ENCODE measurements at regions not wholly inside any gene's neighbourhood (a gene's known extent, or its start where the extent isn't known, plus 50 kb on each side); places are given as distances from the start of the nearest gene placed in this dataset.

DNA sequence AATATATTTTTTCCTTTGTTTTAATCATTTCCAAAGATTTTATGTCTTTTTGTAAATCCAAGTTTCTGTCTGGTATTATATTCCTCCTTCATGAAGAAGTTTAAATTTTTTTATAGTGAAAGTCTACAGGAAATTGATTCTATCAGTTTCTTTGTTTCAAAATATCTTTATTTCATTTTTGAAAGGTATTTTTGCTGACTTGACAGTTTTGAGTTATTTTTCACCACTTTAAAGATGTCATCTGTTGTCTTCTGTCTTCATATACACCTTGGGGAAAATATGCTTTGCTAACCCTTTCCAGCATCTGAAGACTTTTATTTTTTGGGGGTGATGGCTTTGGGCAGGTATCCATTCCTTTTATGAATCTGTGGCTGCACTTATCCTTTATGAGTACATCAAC lies 164.4 kb upstream of the EPHA5 start:
- DNase-seq, result no peak

DNA sequence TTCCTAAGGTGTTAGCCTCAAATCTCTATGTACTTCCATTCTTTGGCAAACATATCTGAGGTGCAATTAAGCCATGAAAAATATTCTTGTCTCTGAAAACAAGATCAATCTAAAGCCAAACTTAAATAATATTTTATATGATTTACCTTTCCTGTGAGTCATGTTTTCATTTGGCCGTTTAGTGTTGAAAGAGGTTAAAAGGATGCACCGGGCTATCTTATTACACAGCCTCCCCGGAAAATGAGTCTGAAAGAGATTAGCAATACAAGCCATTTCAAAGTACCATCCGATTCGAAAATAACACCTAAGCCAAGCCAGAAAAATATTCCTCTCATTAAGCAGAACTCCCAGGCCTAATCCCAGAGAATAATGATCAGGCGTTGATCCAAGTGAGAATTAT lies 161.5 kb upstream of the EPHA5 start:
- no peak for DNase-seq

DNA sequence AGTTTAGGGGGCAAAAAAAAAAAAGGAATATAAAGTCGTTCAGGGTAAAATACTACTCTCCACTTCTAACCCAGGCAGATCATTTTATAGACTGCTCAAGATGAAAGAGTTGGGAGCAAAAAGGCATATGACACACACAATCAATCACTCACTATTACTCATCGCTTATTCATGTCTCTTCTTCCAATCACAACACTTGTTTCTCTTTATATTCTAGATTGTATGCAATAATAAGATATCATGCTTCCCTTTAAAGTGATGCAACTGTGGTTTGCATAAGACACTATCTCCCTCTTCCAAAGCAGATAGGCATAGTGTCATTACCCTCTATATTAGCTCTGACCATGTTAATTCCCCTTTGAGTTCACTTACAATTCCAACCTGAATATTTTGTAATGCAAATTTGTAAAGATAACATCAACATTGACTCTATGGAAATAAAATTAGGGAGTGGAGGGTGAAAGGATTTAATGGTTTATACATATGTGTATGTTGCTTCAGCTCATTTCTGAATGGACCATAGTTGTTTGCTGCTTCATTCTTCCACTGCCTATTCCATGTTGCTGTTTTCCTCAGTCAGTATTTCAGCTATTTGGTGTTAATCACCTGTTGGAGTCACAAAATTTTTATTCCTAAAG lies 154.9 kb upstream of the EPHA5 start:
- no peak for DNase-seq

DNA sequence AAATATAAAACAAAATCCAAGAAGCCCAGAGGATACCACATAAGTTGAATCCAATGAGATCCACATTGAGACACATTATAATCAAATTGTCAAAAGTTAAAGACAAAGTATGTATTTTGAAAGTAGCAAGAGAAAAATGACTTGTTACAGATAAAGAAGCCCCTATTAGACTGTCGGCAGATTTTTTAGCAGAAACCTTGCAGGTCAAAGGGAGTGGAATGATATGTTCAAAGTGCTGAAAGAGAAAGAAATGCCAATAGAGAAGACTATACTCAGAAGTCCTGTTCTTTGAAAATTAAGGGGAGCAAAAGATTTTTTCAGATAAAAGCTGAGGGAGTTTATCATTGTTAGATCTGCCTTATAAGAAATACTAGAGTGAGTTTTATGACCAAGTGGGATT lies 148.9 kb upstream of the EPHA5 start:
- no peak for DNase-seq

DNA sequence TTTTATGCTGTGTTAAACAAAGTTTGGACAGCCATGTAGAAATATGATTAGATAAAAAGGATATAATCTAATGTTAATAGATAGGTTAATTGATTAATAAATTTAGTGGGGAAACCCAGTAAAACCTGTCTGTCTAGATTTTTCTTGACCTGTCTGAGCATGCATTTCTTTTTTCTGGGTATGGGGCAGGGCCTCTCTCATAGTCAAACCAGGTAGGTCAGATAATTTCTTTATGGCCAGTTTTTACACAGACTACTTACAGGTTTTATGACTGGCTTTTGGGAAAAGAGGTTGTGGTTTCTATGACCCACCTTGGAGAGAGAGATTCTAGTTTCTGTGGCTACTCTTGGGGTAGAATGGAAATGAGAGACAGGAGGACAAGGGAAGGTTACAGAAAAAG lies 135.6 kb upstream of the EPHA5 start:
- no peak for DNase-seq

DNA sequence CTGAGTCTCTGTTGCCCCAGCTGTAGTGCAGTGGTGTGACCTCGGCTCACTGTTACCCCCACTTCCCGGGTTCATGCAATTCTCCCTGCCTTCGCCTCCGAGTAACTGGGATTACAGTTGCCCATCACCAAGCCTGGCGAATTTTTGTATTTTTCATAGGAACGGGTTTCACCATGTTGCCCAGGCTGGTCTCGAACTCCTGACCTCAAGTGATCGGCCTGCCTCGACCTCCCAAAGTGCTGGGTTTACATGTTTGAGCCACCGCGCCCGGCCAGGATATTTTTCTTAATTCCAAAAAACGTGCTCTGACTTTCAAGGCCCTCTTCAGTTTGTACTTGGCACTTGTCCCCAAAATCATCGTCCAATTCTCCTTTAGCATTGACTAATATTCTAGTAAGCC lies 129.2 kb upstream of the EPHA5 start:
- DNase-seq, result no peak

DNA sequence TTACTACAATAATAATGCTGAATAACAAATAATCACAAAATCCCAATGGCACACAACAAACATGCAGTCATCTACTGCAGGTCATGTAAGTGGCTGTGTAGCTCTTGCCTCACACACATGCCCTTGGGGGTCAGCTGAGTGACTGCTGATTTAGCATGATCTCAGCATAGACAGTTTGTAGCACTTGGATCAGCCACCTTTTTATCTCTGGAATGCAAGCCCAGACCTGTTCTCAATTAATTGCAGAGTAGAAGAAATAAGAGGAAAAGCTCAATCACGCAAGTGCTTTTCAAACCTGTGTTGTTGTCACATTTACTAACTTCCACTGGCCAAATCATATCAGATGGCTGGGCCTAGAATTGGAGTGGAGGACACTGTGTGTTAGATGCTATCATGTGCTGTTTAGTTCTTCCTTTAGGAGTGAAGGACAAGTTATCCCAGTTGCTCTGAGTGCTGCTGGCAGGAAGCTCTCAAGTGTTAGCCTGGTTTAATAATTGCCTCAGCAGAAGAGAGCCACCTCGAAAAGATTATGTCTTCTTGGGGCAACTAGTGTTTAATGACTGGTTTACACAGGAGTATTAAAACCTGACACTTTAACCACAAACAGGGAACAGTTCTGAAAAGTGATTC lies 128.3 kb upstream of the EPHA5 start:
- no peak for DNase-seq

DNA sequence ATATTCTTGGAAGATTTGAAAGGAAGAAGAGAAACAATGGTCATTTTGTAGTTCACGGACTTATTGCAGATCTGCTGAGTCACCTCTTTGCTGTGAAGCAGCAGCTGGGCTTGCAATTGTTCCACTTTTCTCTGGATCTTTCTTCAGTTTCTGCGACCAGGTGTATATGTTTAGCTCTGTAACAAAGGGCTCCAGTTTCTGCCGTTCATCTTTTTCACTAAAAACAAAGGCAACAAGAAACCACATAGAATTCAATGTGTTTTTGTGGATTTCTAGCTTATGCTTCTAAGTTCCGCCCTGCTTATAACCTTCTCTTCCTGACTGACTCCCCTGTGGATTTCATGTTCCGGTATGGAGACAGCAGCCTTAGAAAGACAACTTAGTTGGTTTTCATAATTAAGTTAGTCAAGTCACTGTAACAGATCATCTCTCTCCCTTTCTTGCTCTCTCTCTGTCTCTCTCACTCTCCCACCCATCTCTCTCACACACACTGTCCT lies 121.6 kb upstream of the EPHA5 start:
- no peak for DNase-seq

DNA sequence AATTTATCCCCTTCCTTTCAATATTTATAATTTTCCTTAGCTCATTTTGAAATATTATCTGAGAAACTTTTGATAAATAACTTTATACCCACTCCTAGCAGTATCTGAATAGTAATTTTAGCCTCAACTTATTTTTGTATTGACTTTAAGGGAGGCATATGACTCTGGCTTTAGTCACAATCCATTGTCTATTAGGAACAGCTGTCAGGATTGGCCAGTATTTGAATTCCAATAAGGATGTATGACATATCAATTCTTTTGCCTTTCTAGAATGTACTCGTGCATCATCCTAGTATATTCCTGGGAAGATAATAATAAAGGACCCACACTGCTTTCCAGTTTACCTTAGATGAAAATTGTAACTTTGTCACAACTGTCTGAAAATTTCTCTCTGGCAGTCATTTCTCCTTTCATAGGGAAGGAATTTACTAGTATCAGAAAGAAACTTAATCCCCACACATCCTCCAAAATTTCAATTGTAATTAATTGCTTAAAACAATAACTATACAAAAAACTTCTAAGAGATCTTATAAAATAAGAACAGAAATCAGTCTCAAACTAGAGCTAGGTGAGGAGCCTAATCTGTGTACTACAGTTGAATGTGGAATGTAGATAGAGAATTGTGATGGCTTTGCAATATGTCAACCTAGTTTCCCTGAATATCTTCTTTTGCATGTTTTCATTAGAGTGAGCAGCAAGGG lies 121.0 kb upstream of the EPHA5 start:
- DNase-seq, result no peak

DNA sequence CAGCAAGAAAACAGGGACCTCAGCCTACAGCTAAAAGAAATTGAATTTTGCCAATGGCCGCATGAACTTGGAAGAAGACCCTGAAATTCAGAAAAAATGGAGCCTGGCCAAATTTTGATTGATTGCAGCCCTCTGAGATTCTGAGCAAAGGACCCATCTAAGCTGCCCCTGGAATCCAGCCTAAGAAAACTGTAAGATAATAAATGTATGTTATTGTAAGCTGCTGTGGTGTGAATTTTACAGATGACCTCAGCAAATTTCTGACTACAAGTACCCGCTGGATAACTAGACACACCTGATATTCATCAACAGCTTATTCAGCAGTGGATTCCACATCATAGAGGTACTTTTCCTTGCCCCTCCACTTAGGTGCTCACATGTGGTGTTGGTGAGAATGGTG lies 119.5 kb upstream of the EPHA5 start:
- DNase-seq, result no peak

DNA sequence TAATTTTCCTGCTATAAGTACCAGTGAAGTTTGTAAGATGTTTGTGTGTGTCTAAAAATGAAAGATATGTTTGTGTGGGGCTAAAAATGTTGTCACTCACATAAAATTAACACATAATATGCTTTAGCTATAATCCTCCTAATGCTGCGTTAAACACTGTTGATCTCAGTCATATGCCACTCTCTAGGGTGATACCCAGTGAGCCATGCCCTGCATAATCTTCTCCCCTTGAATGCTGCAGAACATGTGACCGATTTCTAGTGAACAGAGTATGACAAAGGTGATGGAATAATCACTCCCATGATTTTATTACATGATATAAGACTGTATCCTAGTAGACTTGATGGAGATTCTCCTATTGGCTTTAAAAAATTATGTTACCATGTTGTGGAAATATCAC lies 119.1 kb upstream of the EPHA5 start:
- DNase-seq, result no peak

DNA sequence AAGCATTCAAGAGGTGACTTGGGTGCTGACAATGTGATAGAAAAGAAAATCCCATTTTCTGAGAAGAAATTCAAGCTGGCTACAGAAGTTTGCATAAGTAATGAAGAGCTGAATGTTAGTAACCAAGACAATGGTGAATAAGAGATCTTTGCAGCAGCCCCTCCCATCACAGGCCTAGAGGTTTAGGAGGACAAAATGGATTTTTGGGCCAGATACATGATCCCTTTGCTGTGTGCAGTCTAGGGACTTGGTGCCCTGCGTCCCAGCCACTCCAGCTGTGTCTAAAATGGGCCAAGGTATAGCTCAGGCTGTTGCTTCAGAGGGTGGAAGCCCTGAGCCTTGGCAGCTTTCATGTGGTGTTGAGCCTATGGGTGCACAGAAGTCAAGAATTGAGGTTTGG lies 107.0 kb upstream of the EPHA5 start:
- DNase-seq, result no peak

DNA sequence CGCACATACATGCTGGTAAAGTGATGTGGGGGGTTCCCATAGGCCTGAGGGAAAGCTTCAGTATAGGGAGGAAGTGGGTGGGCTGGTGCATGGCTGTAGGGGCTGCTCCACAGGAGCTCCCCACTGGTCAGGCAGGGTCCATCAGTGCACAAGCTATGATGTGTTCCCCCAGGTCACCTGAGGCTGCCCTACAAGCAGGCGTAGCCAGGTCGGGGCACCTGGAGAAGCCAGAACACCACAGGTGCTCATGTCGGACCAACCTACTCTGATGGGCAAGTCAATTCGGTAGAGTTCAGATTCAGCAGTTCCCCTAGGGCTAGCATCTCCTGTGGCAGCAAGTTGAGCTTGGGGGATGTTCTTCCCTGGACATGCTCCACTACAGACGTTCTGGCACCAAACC lies 103.3 kb upstream of the EPHA5 start:
- no peak for DNase-seq

DNA sequence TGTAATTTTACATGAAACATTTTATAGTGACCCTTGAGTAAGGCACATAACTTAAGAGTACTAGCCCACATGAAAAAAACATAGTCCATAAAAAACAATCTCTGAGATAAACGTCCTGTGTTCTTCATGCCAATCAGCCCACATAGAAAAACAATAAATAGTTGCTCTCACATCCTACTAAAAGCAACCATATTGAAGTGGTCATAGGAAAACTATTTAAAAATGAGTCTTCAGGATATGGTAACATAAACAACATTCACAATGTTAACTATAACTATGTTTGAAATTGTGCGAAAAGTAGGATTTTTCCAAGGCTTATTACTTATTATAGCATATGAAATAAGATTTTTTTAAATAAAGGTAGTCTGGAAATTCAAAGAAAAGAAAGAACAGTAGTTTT lies 77.1 kb upstream of the EPHA5 start:
- no peak for DNase-seq

DNA sequence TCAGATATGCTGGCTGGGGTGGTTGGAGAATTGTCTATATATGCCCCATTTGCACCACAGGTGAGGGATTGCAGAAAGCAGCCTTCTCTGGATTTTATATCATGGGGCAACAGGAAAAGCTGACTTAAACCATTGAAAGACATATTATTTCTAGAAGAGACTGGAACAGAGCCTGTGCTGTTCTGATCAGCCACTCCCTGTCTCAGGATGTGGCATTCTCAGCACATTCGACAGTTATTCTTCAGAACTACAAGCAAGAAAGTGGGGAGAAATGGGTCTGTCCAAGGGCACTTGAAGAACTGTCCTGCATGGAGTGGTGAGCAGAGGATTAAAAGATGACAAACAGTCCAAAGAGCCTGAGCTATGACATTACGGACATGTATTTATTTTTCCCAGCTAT lies 67.8 kb upstream of the EPHA5 start:
- no peak for DNase-seq

DNA sequence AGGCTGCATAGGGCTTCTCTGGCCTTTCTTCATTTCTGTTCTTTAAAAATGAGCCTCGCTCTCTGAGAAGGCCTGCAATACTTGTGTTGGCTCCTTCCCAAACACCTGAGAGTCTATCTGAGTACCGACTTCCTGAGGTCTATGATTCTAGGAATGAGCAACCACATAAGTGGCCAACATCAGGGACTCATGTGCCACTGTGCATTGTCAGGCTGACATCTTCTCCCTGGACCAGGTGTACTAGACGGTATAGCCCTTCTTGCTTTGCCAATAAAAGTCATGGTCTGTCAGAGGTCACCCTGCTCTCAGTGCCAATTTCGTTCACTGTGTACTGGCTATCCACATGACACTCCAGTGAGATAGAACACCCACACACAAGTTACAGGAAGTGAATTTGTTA lies 67.4 kb upstream of the EPHA5 start:
- DNase-seq, result no peak

DNA sequence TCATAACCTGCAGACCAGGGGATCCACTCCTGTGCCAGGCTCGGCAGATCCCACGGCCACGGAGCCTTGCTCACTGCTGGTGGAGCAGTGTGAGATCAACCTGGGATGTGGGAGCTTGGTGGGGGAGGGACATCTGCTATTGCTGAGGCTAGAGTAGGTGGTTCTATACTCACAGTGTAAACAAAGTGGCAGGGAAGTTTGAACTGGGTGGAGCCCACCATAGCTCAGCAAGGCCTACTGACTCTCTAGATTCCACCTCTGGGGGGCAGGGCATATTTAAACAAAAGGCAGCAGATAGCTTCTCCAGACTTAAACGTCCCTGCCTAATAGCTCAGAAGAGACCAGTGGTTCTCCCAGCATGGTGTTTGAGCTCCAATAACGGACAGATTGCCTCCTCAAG lies 54.7 kb upstream of the EPHA5 start:
- DNase-seq, result no peak
